ENCODE measurements at regions not wholly inside any gene's neighbourhood (a gene's known extent, or its start where the extent isn't known, plus 50 kb on each side); places are given as distances from the start of the nearest gene placed in this dataset.

DNA sequence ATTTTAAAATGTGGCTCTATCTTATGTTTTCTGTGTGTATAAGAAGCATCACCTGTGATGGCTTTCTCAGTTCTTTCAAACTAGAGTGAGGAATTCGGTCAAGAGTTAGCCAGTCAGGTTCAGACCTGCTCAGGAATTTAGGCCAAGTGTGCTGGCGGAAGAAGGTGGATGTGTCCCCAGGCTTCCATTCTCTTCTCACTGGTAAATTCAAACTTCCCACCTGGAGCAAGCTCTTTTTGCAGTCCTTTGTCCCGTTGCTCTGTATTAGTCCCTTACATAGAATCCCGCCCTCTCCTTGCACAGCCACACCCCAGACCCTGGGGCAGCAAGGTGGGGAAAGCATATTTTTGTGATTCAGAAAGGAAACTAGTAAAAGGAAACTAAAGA lies 124.7 kb upstream of the PWP1 start:
- DNase-seq: no peak

DNA sequence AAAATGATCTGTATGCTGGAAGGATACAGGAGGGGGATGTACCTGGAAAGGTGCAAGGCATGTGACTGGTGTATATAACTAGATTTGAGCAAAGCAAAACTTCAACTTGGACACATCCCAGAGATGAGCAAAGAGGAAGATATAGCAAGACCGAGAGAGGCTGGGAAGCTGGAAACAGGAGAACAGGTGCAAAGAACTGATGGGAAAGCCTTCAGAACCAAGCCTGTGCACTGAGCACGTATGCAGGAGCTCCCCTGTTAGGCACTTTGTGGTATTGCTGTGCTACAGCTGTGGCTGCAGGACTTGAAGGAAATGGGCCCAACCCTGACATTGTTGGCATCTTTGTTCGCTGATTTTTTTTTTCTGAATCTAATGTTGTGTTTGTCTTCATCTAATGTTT lies 120.7 kb upstream of the PWP1 start:
- no peak for DNase-seq

DNA sequence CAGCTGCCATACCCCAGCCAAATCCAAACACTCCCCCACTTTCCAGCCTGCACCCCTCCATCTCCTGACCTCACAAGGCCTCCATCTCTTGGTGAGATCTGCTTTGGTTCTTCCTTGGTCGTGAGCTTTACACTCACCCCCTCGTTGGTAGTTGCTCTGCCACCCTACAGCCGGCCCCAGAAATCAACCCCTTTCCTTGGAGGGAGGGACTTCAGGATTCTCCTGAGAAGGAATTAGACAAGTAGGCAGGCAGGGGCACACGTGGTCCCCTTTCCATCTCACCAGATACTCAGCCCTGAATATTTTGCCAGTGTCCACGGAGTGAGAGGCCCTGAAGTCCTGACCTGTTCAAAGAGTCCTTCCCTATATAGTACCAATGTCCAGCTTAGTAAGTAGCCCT lies 120.0 kb upstream of the PWP1 start:
- no peak for DNase-seq

DNA sequence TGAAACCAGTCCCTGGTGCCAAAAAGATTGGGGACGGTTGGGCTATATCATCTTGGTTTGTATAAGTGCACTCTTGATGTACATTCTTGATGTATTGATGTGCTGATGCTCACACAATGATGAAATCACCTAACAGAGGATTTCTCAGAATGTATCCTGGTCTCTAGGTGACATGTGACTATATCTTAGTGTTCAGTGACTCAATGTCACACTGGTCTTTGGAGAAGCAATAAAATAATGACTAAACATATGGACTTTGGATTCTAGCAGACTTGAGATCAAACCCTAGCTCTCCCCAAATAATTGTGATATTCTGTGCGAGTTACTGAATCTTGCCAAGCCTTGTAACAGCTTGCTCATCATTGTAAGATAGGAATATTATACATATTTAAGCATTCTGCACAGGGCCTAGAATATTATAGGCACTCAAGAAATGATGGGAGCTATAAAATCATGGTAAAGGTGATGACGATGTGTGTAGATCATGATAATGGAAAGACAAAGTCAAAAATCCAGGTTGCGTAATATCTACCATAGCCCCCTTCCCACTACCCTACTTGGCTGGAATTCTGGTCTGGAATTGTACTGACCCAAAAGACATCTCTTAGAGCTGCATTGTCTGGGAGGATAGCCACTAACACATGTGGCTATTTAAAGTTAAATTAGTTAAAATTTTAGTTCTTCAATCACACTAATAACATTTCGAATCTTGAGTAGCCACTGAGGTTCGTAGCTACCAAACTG lies 117.6 kb upstream of the PWP1 start:
- DNase-seq: no peak

DNA sequence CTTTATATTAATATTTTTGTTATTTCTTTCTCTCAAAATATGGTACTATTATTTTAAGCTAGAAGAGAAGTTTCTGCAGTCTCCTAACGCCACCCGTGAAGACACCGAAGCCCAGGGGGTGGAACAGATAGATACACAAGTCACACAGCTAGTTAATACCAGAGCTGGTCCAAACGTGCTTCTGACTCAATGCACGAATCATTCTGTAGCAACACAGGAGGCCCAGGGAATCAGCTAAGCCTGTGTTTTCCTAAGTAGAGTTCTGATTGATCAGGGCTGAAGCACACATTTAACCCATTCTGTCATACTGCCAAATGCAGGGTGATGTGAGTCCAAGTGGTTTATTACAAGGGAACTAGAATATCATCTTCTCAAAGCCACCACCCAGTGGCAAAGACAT lies 116.9 kb upstream of the PWP1 start:
- no peak for DNase-seq

DNA sequence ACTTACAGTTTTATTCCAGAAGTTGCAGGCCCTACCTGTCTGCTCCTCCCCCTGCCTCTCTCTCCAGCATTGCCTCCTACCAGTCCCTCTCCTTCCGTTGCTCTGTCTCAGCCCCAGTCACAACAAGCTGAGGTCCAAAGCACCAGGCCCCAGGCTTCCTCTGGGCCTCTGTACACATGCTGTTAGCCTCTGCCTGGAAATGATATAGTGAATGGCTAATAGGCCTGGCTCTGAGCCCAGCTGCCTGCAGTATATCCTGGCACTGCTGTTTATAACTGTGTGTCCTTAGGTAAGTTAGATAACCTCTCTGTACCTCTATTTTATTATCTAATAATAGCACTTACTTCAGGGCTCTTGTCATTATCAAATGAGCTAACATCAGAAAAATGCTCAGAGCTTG lies 114.9 kb upstream of the PWP1 start:
- DNase-seq: no peak

DNA sequence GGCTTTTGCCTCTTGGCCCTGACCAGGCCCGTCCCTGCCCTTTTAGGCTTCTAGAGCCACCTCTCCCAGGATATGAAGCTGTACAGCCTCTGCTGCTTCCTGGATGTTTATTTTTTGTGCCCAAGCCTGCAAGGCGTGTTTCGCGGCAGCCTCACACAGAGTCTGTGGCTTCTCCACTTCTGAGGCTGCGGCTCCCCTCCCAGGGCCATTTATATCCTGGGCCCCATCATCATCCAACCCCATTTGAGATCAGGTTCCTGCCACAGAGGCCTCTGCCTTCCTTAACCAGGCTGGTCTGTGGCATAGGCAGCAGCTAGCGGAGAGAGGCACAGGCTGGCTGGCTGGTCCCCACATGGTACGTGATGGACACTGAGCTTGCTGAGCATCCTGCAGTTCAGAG lies 114.1 kb upstream of the PWP1 start:
- no peak for DNase-seq

DNA sequence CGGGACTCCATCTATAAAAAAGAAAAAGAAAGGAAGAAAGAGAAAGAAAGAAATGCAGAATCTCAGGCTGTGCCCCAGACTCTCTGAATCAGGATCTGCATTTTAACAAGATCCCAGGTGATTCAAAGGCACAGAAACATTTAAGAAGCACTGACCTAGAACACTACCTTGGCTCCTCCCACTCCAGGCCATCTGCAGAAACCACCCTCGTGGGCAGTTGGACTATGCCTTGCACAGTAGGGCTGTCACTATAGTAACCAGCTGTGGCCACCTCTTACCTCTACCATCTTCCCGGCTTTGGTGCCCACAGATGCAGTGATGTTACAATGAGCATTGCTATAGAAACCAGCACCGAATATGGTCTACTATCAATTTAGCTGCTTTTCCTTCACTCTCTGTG lies 110.9 kb upstream of the PWP1 start:
- DNase-seq: no peak

DNA sequence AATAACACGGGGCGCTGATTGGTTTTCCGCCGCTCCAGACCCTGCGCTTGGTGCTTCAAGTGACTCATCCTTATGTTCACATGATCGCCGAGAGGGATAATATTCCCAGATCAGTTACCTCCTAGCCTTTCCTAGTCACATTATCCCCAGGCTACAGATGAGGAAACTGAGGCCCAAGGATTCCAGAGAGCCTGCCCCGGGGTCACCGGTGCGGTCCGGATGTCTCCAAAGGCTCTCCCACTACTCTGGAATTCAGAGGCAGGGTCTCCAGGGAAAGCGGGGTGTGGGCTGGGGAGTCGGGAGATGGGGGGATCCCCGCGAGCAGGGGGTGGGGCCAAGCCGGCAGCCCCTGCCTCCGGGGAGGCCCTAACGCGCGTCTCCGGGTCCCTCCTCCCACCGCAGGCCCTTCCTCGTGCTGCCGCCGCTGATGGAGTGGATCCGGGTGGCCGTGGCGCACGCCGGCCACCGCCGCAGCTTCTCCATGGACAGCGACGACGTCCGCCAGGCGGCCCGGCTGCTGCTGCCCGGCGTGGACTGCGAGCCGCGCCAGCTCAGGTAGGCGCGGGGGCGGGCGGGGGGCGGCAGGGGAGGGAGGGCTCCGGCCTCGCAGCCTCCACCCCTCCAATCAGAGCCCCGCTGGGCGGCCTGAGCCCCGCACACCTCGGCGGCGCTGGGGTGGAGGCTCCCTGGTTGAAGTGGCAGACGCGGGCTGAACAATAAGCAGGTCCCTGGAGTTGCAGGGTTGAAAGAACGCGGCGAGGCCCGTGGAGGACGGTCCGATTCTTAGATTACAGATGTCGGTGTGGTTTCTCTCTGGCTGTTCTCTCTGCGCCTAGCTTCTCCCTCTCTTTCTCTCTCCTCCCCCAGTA lies 104.6 kb upstream of the PWP1 start:
- no peak for DNase-seq

DNA sequence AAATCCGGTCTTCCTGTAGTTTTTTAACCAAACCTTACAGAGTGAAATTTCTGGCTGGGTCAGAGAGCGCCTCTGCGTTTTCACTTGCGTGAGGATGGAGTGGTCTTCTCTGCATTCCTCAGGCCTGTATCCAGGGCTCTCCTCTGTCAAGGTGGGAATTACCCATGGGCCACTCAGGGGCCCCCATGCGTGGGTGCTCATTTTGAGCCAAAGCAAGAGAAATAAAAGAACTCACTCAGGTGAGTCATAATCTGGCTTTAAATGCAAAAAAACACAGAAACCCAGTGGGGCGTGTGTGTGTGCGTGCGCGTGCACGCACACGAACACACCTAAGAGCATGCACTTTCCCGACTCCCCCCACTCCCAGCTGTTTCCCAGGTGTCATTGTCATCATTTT lies 104.0 kb upstream of the PWP1 start:
- DNase-seq: no peak

DNA sequence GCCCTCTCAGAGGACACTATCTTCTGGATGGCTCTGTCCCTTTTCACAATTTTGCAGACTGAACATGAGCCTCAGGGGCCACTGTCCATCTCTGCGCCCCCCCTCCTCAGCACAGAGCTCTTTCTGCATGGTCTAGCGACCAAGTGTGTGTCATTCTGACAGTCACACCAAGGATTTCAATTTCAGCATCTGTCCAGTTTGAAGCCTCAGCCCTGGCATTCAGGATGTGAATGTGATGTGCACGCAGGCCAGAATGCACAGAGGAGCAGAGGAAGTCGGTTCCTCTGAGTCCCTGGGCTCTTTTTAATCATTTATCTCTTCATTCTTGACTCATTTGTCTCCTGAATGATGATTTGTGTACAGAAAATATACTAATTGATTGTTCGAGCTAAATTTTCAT lies 102.0 kb upstream of the PWP1 start:
- DNase-seq: no peak

DNA sequence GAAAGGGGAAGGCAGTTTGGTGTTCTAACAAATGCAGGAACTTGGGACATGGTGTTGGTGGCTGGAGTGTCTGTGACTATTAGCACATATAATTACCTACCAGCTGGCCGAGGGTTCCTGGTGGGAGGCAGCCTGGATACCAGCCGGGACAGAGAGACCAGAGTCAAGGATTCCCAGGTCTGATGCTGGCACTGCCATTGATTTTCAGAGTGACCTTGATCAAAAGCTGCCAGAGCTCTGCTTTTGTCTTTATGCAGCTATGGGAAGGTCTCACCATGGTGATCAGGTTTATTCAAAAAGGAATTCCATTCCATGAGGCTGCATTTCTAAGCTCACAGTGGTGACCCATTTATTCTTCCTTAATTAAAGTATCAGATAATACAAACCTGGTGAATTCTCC lies 101.0 kb upstream of the PWP1 start:
- DNase-seq: no peak

DNA sequence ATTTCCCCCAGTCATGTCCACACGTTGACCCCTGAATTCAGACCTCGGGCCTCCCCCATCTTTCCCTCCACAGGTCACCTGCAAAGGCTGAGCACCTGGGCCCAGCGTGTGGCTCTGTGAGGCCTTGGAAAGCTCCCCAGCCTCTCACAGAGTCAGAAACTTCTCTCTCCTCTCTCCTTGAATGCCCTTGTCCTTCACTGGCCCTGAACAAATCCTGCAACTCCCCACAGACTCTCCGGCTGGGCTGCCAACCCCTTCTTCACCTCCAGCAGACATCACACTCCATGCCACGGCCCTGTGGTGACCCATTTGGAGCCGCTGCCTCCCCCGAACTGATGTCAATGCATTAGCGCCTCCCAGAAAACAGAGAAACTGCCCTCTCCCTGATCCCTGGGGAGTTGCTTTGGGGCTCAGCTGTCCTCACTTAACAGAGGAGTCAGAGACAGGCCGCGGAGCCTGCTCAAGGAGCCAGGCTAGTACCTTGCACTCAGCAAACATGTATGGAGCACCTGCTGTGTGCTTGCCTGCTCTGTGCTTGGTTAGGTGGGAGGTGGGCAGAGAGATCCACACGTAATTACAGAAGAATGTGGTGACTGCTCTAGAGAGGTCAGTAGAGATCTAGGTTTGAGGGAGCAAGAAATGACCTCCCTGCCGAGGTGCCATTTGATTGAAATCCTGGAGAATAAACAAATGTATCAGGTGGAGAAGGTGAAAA lies 99.2 kb upstream of the PWP1 start:
- no peak for DNase-seq

DNA sequence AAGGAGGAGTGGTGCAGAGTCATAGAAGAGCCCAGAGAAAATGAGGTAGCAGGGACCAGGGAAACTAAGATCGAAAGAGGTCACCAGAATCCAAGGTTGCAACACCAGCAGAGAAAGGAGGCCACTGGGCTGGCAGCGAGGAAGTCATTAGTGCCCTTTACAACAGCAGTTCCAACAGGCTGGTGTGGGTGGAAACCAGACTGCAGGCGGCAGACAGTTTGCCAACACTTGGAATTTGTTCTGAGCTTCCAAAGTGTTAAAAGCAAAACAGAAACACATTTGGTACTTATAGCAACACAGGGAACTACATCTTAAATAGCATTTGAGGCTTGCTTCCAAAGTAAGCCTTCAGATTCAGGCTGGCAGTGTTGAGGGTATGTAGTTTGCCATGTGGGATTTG lies 95.2 kb upstream of the PWP1 start:
- no peak for DNase-seq

DNA sequence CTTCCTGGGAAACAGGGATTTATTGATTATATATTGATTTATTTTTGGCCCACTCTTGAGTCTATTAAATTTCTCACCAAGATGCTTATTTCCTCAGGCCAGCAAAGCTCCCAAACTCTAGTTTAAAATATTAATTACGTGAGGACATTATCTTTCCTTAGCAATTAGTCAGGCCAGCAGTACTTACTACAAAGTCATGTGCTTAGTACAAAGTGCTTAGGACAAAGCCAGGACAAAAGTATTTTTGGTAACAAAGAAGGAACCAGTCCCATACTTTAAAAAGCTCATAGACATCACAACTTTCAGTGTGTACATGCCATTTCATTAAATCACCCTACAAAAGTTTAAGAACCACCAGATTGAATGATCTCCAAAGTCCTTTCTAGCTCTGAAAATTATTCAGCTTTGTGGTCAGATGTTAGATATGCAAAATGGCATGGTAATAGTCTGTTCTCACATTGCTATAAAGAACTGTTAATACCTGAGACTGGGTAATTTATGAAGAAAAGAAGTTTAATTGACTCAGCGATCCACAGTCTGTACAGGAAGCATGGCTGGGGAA lies 94.7 kb upstream of the PWP1 start:
- DNase-seq: no peak

DNA sequence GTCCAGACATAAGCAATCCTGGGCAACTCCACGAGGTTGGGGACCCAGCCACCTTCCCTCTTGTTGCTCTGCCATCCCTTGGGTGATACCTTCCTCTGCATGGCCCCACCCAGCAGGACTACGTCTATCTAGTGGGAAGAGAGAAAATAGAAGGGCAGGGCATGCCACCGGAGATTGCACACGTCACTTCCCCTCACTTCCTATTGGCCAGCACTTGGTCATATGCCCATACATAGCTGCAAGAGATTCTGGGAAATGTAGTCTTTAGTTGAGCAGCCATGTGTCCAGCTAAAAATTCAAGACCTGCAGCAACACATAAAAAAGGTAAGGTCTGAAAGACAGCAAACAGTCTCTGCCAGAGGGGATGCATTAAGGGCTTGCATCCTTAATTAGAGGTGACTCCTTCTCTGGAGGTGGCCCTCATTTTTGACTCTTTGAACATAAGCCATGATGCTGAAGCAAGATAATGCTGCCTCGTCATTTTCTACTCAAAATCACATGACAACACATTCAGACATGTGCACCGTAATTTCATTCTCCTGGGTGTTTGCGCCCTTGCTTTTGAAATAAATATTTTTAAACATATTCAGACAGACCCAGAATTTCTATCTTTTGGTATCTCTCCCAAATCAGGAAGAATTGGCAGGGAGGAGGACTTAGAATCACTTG lies 91.8 kb upstream of the PWP1 start:
- DNase-seq: no peak

DNA sequence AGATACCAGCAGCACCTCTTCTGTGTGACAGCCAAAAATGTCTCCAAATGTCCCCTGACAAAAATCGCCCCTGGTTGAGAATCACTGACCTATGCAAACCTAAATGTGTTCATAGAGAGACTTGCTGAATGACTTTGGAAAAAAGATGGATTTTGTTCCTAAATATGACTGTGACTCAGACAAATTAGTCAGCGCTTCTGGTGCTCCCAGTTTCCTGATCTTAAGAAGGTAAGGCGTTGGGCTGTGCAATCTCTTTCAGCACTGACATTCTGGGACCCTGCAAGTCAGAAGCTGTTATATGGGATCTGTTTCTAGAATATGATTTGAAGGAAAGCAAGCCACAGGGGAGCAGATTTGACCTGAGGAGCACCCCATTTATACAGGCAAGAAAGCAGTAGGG lies 90.6 kb upstream of the PWP1 start:
- no peak for DNase-seq

DNA sequence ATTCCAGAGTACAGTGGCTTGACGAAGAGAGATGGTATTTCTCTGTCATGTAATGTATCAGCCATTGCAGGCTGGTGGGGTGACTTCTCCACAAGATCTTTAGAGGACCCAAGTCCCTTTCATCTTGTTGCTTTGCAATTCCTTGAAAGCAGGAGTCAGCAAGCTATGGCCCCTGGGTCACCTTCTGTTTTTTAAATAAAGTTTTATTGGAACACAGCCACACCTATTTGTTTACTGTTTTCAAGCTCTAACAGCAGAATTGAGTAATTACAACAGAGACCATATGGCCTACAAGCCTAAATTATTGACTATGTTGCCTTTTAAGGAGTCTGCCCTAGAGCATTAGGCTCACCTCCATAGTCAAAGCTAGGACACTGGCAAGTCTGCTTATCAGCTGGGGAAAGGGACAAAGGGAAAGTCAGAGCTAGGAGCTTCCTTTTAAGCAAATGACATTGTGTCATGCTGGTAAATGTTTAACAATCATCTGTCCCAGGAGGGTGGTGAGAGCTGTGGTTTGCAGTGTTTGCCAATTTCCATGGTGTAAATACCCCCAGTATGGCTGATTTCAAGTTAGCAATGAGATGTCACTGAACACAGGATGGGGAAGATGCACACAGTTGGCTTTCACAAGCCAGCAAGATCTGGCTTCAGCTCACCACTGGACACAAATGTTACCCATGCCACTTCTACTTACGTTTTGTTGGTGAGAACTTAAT lies 87.7 kb upstream of the PWP1 start:
- DNase-seq: no peak

DNA sequence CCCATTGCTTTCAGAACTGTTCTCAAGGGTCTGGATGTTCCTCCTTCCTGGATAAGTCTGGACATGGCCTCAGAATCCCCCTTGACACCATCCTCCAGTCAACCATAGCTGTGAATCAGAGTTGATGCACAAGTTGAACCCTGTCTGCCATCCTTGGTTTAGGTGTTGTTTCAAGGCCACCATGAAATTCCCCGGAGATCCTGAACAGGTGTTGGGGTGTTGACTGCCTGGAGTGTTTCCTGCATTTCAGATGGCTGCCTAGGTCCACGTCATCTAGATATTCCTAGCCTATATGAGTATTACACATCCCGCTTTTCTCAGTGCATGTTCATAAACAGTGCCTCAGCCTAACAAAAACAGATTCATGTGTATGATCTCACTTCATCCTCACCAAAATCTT lies 86.7 kb upstream of the PWP1 start:
- no peak for DNase-seq

DNA sequence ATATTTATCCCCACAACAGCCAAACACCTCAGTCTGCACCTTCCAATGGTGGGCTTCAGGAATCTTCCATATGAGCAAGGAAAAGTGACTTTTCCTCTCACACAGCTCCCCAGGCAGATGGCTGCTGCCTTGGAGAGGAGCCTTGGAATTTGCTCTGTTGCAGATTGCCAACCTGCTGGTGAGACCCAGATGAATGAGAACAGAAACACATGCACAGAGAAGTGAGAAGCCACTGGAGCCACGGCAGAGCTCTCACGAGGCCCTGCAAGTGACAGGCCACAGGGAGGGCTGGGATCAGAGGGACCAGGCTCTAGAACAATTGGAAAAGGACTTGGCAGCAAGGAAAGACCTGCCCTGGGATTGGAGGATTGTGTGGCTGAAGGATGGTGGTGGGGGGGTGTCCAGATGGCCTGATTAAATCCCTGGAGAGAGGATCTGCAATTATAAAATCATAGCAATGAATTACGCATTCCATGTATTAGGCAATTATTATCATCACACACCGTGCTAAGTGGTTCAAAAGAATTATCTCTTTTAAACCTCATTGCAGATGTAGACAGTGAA lies 84.9 kb upstream of the PWP1 start:
- DNase-seq: no peak

DNA sequence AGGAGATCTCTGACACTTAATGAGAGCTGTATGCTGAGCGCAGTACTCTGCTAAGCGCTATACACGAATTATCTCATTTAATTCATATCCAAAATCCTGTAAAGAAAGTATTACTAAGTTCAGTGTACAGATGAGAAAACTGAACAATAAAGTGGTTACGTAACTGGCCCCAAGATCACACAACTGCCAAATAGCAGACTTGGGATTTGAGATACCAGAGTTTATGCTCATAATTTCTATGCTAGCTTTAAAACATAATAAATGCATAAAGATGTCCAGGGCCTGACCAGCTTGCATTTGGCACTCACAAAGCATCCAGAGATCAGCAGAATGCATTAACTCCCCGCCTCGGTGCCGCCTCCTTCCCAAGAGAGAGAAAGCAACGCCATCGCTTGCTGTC lies 83.2 kb upstream of the PWP1 start:
- DNase-seq: no peak

DNA sequence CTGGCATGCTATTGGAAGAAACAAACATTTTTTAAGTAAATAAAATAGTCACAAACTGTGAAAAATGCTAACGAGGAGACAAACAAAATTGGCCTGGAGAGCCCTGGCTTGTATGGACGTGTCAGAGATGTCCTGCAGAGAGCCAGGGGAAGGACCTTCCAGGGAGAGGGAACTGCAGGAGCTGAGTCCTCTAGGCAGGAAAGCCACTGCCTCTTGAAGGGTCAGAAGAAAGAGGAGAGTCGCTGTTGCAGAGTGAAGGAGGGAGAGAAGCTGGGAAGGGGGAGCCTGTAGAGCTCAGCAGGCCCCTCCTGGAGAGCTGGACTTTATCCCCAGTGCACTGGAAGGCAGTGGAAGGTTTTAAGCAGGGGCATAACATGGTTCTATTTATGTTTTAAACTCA lies 80.3 kb upstream of the PWP1 start:
- no peak for DNase-seq
